Inferior parietal cortex (tissue), 1 donor: ENCODE measurements at regions not wholly inside any gene's neighbourhood (a gene's known extent, or its start where the extent isn't known, plus 50 kb on each side); places are given as distances from the start of the nearest gene placed in this dataset.
A peak's percentile ranks its signal among the peaks of the same experiment; 100 is the strongest.

Experiments used
- DNase-seq: peaks from one replicate; pipeline ENCODE4 v3.0.0-alpha.2; 2016; ENCODE audit errors: extremely low spot score

- DNase-seq = no peak
Measured at GRCh38 chr18:77833807-77834206, 584.2 kb downstream of the GALR1 start.

GRCh38 chr18:77851802-77852201, 602.2 kb downstream of the GALR1 start:
- no peak for DNase-seq

- DNase-seq = no peak
Measured at GRCh38 chr18:77853859-77854258, 604.2 kb downstream of the GALR1 start.

- DNase-seq = no peak
Measured at GRCh38 chr18:77857678-77858655, 608.3 kb downstream of the GALR1 start.

GRCh38 chr18:77859634-77860033, 610.0 kb downstream of the GALR1 start:
- no peak for DNase-seq

GRCh38 chr18:77862066-77862757, 612.6 kb downstream of the GALR1 start:
- DNase-seq = no peak

GRCh38 chr18:77865853-77866252, 616.2 kb downstream of the GALR1 start:
- DNase-seq = no peak

GRCh38 chr18:77866351-77866750, 616.7 kb downstream of the GALR1 start:
- DNase-seq = no peak

- DNase-seq = no peak
Measured at GRCh38 chr18:77870199-77870598, 620.6 kb downstream of the GALR1 start.

GRCh38 chr18:77870894-77871293, 621.2 kb downstream of the GALR1 start:
- no peak for DNase-seq

GRCh38 chr18:77872166-77872565, 622.5 kb downstream of the GALR1 start:
- DNase-seq = no peak

GRCh38 chr18:77876319-77876865, 626.7 kb downstream of the GALR1 start:
- DNase-seq = no peak

- no peak for DNase-seq
Measured at GRCh38 chr18:77879829-77880228, 630.2 kb downstream of the GALR1 start.

- no peak for DNase-seq
Measured at GRCh38 chr18:77884454-77884853, 634.8 kb downstream of the GALR1 start.

GRCh38 chr18:77894060-77894459, 644.4 kb downstream of the GALR1 start:
- DNase-seq = no peak

- DNase-seq = no peak
Measured at GRCh38 chr18:77895250-77895649, 645.6 kb downstream of the GALR1 start.

GRCh38 chr18:77896586-77897252, 647.1 kb downstream of the GALR1 start:
- no peak for DNase-seq

GRCh38 chr18:77897606-77898005, 648.0 kb downstream of the GALR1 start:
- DNase-seq = no peak

- peak; percentile 27 for DNase-seq
Measured at GRCh38 chr18:77899972-77900754, 650.5 kb downstream of the GALR1 start.

GRCh38 chr18:77905011-77905410, 655.4 kb downstream of the GALR1 start:
- no peak for DNase-seq

- DNase-seq = no peak
Measured at GRCh38 chr18:77905449-77906055, 655.9 kb downstream of the GALR1 start.
